HG03520 (cell line): ENCODE measurements at regions not wholly inside any gene's neighbourhood (a gene's known extent, or its start where the extent isn't known, plus 50 kb on each side); places are given as distances from the start of the nearest gene placed in this dataset.

Experiments
- ATAC-seq: cut with Tn5 transposase; IDR thresholded peaks from one replicate; pipeline ENCODE4 v1.9.1; 2021; ENCODE audit warnings: mild to moderate bottlenecking, moderate library complexity; ENCODE audit not compliant: unreplicated experiment

- no peak for ATAC-seq
These were observed 136.6 kb upstream of the ZNF648 start for GRCh38 chr1:182198006-182198605.

- no peak for ATAC-seq
These were observed 135.7 kb upstream of the ZNF648 start for GRCh38 chr1:182196897-182197870.

- ATAC-seq = no peak
These were observed 134.2 kb upstream of the ZNF648 start for GRCh38 chr1:182195733-182196132.

- no peak for ATAC-seq
These were observed 132.5 kb upstream of the ZNF648 start for GRCh38 chr1:182193908-182194550.

GRCh38 chr1:182192966-182193365, 131.5 kb upstream of the ZNF648 start:
- ATAC-seq = no peak

GRCh38 chr1:182192215-182192614, 130.7 kb upstream of the ZNF648 start:
- no peak for ATAC-seq

GRCh38 chr1:182191381-182192115, 130.0 kb upstream of the ZNF648 start:
- ATAC-seq = no peak

- no peak for ATAC-seq
These were observed 128.1 kb upstream of the ZNF648 start for GRCh38 chr1:182189535-182190066.

- no peak for ATAC-seq
These were observed 125.2 kb upstream of the ZNF648 start for GRCh38 chr1:182186757-182187146.

- no peak for ATAC-seq
These were observed 124.6 kb upstream of the ZNF648 start for GRCh38 chr1:182185842-182186756.

- ATAC-seq = no peak
These were observed 123.6 kb upstream of the ZNF648 start for GRCh38 chr1:182185136-182185535.

GRCh38 chr1:182183606-182184005, 122.1 kb upstream of the ZNF648 start:
- no peak for ATAC-seq

GRCh38 chr1:182182311-182182710, 120.8 kb upstream of the ZNF648 start:
- ATAC-seq = no peak

- ATAC-seq = no peak
These were observed 119.7 kb upstream of the ZNF648 start for GRCh38 chr1:182181167-182181572.

- ATAC-seq = no peak
These were observed 113.9 kb upstream of the ZNF648 start for GRCh38 chr1:182175361-182175931.

GRCh38 chr1:182174513-182174855, 113.0 kb upstream of the ZNF648 start:
- no peak for ATAC-seq

- no peak for ATAC-seq
These were observed 112.4 kb upstream of the ZNF648 start for GRCh38 chr1:182173808-182174512.

- ATAC-seq = no peak
These were observed 111.2 kb upstream of the ZNF648 start for GRCh38 chr1:182172699-182173098.
